DMS 273 treated with DMSO at 0.1 percent for 48 hours (cell line): ENCODE measurements at regions not wholly inside any gene's neighbourhood (a gene's known extent, or its start where the extent isn't known, plus 50 kb on each side); places are given as distances from the start of the nearest gene placed in this dataset.

Experiments
- DNase-seq: peaks from one replicate; lab custom pipeline; 2025; lab: John Stamatoyannopoulos, UW

GRCh38 chr11:13220148-13220547 is 57.4 kb upstream of the BMAL1 start:
- no peak for DNase-seq

- no peak for DNase-seq
Measured at GRCh38 chr11:13221722-13222121, 55.9 kb upstream of the BMAL1 start.

DNA sequence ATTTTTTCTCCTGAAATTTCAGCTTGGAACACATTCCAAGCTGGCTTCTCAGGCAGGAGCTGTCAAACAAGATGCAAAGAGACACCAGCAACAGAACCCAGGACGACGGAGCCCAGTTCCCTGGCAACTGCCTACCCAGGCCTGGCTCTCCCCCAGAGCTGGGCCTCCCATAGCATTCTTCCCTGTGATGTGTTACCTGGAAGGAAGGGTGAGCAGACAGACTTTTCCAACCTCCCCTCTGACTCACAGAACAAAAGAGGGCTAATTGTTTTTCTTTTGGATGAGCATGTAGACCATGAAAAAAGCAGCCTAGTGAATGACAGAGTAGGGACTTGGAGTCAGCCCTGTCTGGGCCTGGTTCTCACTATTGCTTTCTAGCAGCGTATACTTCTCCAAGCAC is 55.3 kb upstream of the BMAL1 start:
- no peak for DNase-seq

DNA sequence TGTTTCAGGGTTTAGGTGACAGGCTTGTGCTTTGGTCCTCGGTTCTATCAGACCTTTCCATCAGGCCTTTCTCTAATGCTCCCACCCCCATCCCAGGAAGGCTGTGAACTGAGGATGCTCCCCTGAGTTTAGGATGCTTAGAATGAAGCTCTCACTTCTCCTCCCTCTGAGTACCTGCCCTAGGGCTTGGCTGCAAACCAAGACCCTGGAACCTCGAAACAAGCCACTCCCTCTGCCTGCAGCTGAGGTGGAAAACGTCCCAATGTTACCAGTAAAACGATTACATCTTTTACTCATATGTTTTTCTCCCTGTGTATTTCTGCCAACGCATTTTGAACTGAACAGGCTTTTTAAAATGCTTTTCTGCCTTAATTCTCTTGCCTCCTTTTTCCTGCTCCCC is 54.5 kb upstream of the BMAL1 start:
- no peak for DNase-seq

DNA sequence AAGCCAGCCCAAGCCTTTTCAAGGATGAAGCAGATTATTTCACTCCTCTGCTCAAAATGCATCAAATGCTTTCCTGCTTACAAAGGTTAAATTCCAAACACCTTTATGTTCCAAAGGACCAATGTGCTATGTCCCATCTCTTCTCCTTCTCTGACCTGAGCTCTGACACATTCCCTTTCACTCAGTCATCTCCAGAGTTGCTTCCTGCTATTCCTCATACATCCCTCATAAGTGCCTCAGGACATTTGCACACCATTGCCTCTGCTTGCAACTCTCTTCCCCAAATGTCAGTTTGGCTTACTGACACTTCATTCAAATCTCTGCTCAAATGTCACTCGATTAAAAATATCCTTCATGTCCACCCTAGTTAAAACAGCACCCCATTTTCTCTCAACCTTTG is 53.3 kb upstream of the BMAL1 start:
- no peak for DNase-seq

- DNase-seq, result no peak
Measured at GRCh38 chr11:13225038-13226001, 52.3 kb upstream of the BMAL1 start.

- DNase-seq, result no peak
Measured at GRCh38 chr11:13227676-13228255, 49.8 kb upstream of the BMAL1 start.
